Lung (tissue), 11 donors: ENCODE measurements at regions not wholly inside any gene's neighbourhood (a gene's known extent, or its start where the extent isn't known, plus 50 kb on each side); places are given as distances from the start of the nearest gene placed in this dataset.

Experiments used
- ATAC-seq: fragments of 200-7000 bp; cut with Tn5 transposase; one replicate; pipeline ENCODE4 v1.9.1; 2020; ENCODE audit warnings: moderate number of reproducible peaks; ENCODE audit not compliant: insufficient read depth, low FRiP score
- DNase-seq, 3 donors: peaks; one replicate each; pipeline ENCODE4 v3.0.0-alpha.2; 2013 to 2017
- H3K27ac ChIP-seq, 2 donors: one replicate each; pipeline ENCODE4 v1.5.1; 2013; ENCODE audit warnings: mild to moderate bottlenecking in 2 of 2, moderate library complexity in 2 of 2, control low read depth in 1 of 2, inconsistent platforms in 1 of 2, low read depth in 1 of 2, low read length in 1 of 2
- H3K27me3 ChIP-seq, 3 donors: one replicate each; pipeline ENCODE4 v1.5.1; 2013; ENCODE audit warnings: low read length in 2 of 3; ENCODE audit not compliant: control insufficient read depth in 3 of 3, insufficient read depth in 3 of 3
- H3K36me3 ChIP-seq, 4 donors: one replicate each; pipeline ENCODE4 v1.5.1; 2013; ENCODE audit warnings: low read length in 4 of 4, mild to moderate bottlenecking in 1 of 4, moderate library complexity in 1 of 4; ENCODE audit not compliant: control insufficient read depth in 4 of 4, insufficient read depth in 4 of 4
- H3K4me1 ChIP-seq, 5 donors: one replicate each; pipeline ENCODE4 v1.5.1; 2013; ENCODE audit warnings: low read length in 5 of 5, mild to moderate bottlenecking in 2 of 5, moderate library complexity in 1 of 5; ENCODE audit not compliant: control insufficient read depth in 5 of 5, insufficient read depth in 5 of 5
- H3K4me3 ChIP-seq: one replicate; pipeline ENCODE4 v1.5.1; 2013; ENCODE audit warnings: mild to moderate bottlenecking, control low read depth, moderate library complexity
- H3K9ac ChIP-seq, 2 donors: one replicate each; pipeline ENCODE4 v1.5.1; 2013; ENCODE audit warnings: low read length in 2 of 2, control low read depth in 1 of 2; ENCODE audit not compliant: insufficient read depth in 1 of 2
- H3K9me3 ChIP-seq, 4 donors: one replicate each; pipeline ENCODE4 v1.5.1; 2013; ENCODE audit warnings: low read length in 3 of 4, mild to moderate bottlenecking in 1 of 4, moderate library complexity in 1 of 4; ENCODE audit not compliant: control insufficient read depth in 4 of 4, insufficient read depth in 3 of 4
- CTCF ChIP-seq: IDR thresholded peaks from 2 replicates; pipeline ENCODE4 v1.5.1; 2012; ENCODE audit warnings: mild to moderate bottlenecking; ENCODE audit errors: control extremely low read depth, extremely low read depth
- WGBS, 2 donors: extraction: QIAGEN DNeasy Blood & Tissue Kit; methylation state at CpG; one replicate each; pipeline ENCODE4 v1.1.7; 2013; 5-methylcytosine and 5-hydroxymethylcytosine counted together
- donor health status: control.
- donor health status: control.
- donor health status: Bipolar disorder and iron deficiency.
- donor health status: healthy.
- donor health status: DM: yes; HTN: yes; CAD: no.

- ATAC-seq (no peak), DNase-seq (peak in 2 of 3 donors; percentile 33 to 34)
- no peak for TF ChIP-seq CTCF
- Histone ChIP-seq H3K9ac (no peak overlapping the region), H3K27me3 (no peaks in the 10 kb centered on the region), H3K27ac (no peak overlapping the region), H3K36me3 (no peaks in the 10 kb centered on the region), H3K9me3 (no peaks in the 10 kb centered on the region), H3K4me1 (peaks cover 0 to 9% (median 0%) of the 10 kb centered on the region in 5 donors), H3K4me3 (no peak overlapping the region)
- 55 to 68% methylated on average over 26 of the region's 26 CpGs for WGBS, 2 donors
Measured at GRCh38 chr17:77609553-77610517, 348.7 kb upstream of the TNRC6C start.

- Histone ChIP-seq H3K9ac (no peak overlapping the region), H3K9me3 (no peaks in the 10 kb centered on the region), H3K4me3 (no peak overlapping the region), H3K27ac (no peak overlapping the region), H3K4me1 (peaks cover 0 to 12% (median 2%) of the 10 kb centered on the region in 5 donors), H3K27me3 (no peaks in the 10 kb centered on the region), H3K36me3 (no peaks in the 10 kb centered on the region)
- 53 to 61% methylated on average over 5 of the region's 5 CpGs for WGBS, 2 donors
- TF ChIP-seq CTCF: no peak
- no peak for DNase-seq
- ATAC-seq: no peak
Measured at GRCh38 chr17:77610518-77610893, 348.0 kb upstream of the TNRC6C start.

GRCh38 chr17:77610972-77611521 lies 347.5 kb upstream of the TNRC6C start:
- no peak for TF ChIP-seq CTCF
- H3K4me3 ChIP-seq: no peak overlapping the region
- no peaks in the 10 kb centered on the region for H3K27me3 ChIP-seq
- no peaks in the 10 kb centered on the region for H3K36me3 ChIP-seq
- WGBS, 2 donors: 41 to 57% methylated on average over 9 of the region's 9 CpGs
- H3K9me3 ChIP-seq: no peaks in the 10 kb centered on the region
- H3K4me1 ChIP-seq: peaks cover 0 to 18% (median 3%) of the 10 kb centered on the region in 5 donors
- no peak overlapping the region for H3K9ac ChIP-seq
- no peak overlapping the region for H3K27ac ChIP-seq
- ATAC-seq (no peak), DNase-seq (peak in 1 of 3 donors; percentile 27)
